22Rv1 (cell line): ENCODE measurements at regions not wholly inside any gene's neighbourhood (a gene's known extent, or its start where the extent isn't known, plus 50 kb on each side); places are given as distances from the start of the nearest gene placed in this dataset.

Source experiments
- CTCF ChIP-seq: fragments of 450-650 bp; IDR thresholded peaks from 2 replicates; pipeline ENCODE4 v1.5.1; 2017; ENCODE audit warnings: mild to moderate bottlenecking
- ZFX ChIP-seq: fragments of 450-650 bp; IDR thresholded peaks from 2 replicates; pipeline ENCODE4 v1.6.1; 2017; ENCODE audit warnings: antibody characterized with exemption, borderline replicate concordance

GRCh38 chr15:53022788-53023187 is 232.7 kb upstream of the ONECUT1 start:
- TF ChIP-seq CTCF (no peak), ZFX (no peak)
